HG03520 (cell line): ENCODE measurements at regions not wholly inside any gene's neighbourhood (a gene's known extent, or its start where the extent isn't known, plus 50 kb on each side); places are given as distances from the start of the nearest gene placed in this dataset.

Source experiments
- ATAC-seq: cut with Tn5 transposase; IDR thresholded peaks from one replicate; pipeline ENCODE4 v1.9.1; 2021; ENCODE audit warnings: mild to moderate bottlenecking, moderate library complexity; ENCODE audit not compliant: unreplicated experiment

GRCh38 chr20:50284811-50285375 is 94.3 kb downstream of the CEBPB start:
- ATAC-seq, result no peak

- peak; percentile 56 for ATAC-seq
Observed at GRCh38 chr20:50285376-50286173, 94.9 kb downstream of the CEBPB start.

- ATAC-seq, result peak; percentile 22
Observed at GRCh38 chr20:50286174-50286511, 95.5 kb downstream of the CEBPB start.

- no peak for ATAC-seq
Observed at GRCh38 chr20:50286609-50287008, 96.0 kb downstream of the CEBPB start.

- ATAC-seq, result no peak
Observed at GRCh38 chr20:50287512-50287911, 96.9 kb downstream of the CEBPB start.

- no peak for ATAC-seq
Observed at GRCh38 chr20:50288128-50288623, 97.5 kb downstream of the CEBPB start.

- no peak for ATAC-seq
Observed at GRCh38 chr20:50289581-50289980, 99.0 kb downstream of the CEBPB start.

- ATAC-seq, result no peak
Observed at GRCh38 chr20:50290112-50290511, 99.5 kb downstream of the CEBPB start.

GRCh38 chr20:50290808-50291207 is 100.2 kb downstream of the CEBPB start:
- no peak for ATAC-seq

- no peak for ATAC-seq
Observed at GRCh38 chr20:50291254-50292078, 100.8 kb downstream of the CEBPB start.

- ATAC-seq, result no peak
Observed at GRCh38 chr20:50292079-50292590, 101.5 kb downstream of the CEBPB start.

- no peak for ATAC-seq
Observed at GRCh38 chr20:50292591-50293283, 102.1 kb downstream of the CEBPB start.

- no peak for ATAC-seq
Observed at GRCh38 chr20:50293284-50294139, 102.9 kb downstream of the CEBPB start.

- ATAC-seq, result no peak
Observed at GRCh38 chr20:50294164-50295088, 103.8 kb downstream of the CEBPB start.

GRCh38 chr20:50295345-50295744 is 104.7 kb downstream of the CEBPB start:
- ATAC-seq, result no peak

- ATAC-seq, result no peak
Observed at GRCh38 chr20:50295762-50296449, 105.3 kb downstream of the CEBPB start.

- no peak for ATAC-seq
Observed at GRCh38 chr20:50296450-50297375, 106.1 kb downstream of the CEBPB start.
